ENCODE measurements at regions not wholly inside any gene's neighbourhood (a gene's known extent, or its start where the extent isn't known, plus 50 kb on each side); places are given as distances from the start of the nearest gene placed in this dataset.
A peak's percentile ranks its signal among the peaks of the same experiment; 100 is the strongest.

- TF ChIP-seq EZH2 (IDR thresholded peaks at IDR 0.05; ENCODE audit: low read depth, low read length, severe bottlenecking) (no peak), EP300 (IDR thresholded peaks at IDR 0.05; ENCODE audit: borderline replicate concordance in 1 of 2, low read depth in 2 of 2, low read length in 2 of 2) (no peak), POLR2AphosphoS5 (IDR thresholded peaks at IDR 0.05; ENCODE audit: low read depth, low read length) (no peak), RAD21 (IDR thresholded peaks at IDR 0.05 in 1 of 2, conservative IDR thresholded peaks at IDR 0.05 in 1 of 2; ENCODE audit: low read depth in 2 of 2, low read length in 2 of 2) (peak; percentile 39 to 52), POLR2A (IDR thresholded peaks at IDR 0.05; ENCODE audit: control extremely low read depth in 1 of 2, low read depth in 2 of 2, low read length in 2 of 2) (no peak), SIN3A (conservative IDR thresholded peaks at IDR 0.05 in 1 of 2, IDR thresholded peaks at IDR 0.05 in 1 of 2; ENCODE audit: low read depth in 1 of 2, low read length in 2 of 2) (no peak), TCF12 (IDR thresholded peaks at IDR 0.05; ENCODE audit: low read depth, low read length) (no peak), USF2 (IDR thresholded peaks at IDR 0.05; ENCODE audit: low read length) (no peak), TEAD4 (IDR thresholded peaks at IDR 0.05; ENCODE audit: low read depth, low read length) (no peak)
- TF ChIP-seq, protein P1, sequence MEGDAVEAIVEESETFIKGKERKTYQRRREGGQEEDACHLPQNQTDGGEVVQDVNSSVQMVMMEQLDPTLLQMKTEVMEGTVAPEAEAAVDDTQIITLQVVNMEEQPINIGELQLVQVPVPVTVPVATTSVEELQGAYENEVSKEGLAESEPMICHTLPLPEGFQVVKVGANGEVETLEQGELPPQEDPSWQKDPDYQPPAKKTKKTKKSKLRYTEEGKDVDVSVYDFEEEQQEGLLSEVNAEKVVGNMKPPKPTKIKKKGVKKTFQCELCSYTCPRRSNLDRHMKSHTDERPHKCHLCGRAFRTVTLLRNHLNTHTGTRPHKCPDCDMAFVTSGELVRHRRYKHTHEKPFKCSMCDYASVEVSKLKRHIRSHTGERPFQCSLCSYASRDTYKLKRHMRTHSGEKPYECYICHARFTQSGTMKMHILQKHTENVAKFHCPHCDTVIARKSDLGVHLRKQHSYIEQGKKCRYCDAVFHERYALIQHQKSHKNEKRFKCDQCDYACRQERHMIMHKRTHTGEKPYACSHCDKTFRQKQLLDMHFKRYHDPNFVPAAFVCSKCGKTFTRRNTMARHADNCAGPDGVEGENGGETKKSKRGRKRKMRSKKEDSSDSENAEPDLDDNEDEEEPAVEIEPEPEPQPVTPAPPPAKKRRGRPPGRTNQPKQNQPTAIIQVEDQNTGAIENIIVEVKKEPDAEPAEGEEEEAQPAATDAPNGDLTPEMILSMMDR (IDR thresholded peaks at IDR 0.05; ENCODE audit: control extremely low read depth in 1 of 3, insufficient read depth in 1 of 3, low read depth in 1 of 3, low read length in 3 of 3) = peak in 1 of 3 experiments; percentile 30; a peak in 2 of 4 replicates
Observed at GRCh38 chr9:78860801-78861475, 564.0 kb downstream of the PSAT1 start.
